GM12878 (cell line): ENCODE measurements at regions not wholly inside any gene's neighbourhood (a gene's known extent, or its start where the extent isn't known, plus 50 kb on each side); places are given as distances from the start of the nearest gene placed in this dataset.

Source experiments
- EGR1 ChIP-seq, 2 experiments: IDR thresholded peaks; 1 replicate in 1 of 2; 2 replicates in 1 of 2; pipeline ENCODE4 v1.6.1; 2011 to 2012; ENCODE audit warnings: low read depth in 2 of 2, low read length in 2 of 2, borderline replicate concordance in 1 of 2, mild to moderate bottlenecking in 1 of 2, moderate library complexity in 1 of 2
- MXI1 ChIP-seq: fragments of 150-350 bp; IDR thresholded peaks from 2 replicates; pipeline ENCODE4 v1.6.1; 2011; ENCODE audit warnings: low read depth, mild to moderate bottlenecking, inconsistent platforms, low read length, improper control_type of control experiment
- NBN ChIP-seq: fragments of 450-650 bp; IDR thresholded peaks from 2 replicates; pipeline ENCODE4 v1.6.1; 2016
- NFYB ChIP-seq: IDR thresholded peaks from 2 replicates; pipeline ENCODE4 v1.6.1; 2011; ENCODE audit warnings: low read depth, mild to moderate bottlenecking, low read length, improper control_type of control experiment, moderate library complexity; ENCODE audit not compliant: insufficient read depth
- PAX8 ChIP-seq: fragments of 450-650 bp; IDR thresholded peaks from 2 replicates; pipeline ENCODE4 v1.6.1; 2017; ENCODE audit warnings: mild to moderate bottlenecking, moderate library complexity
- POLR2A ChIP-seq: IDR thresholded peaks from 2 replicates; pipeline ENCODE4 v1.6.1; 2011; ENCODE audit warnings: low read depth, mild to moderate bottlenecking, low read length
- SREBF1 ChIP-seq: IDR thresholded peaks from 2 replicates; pipeline ENCODE4 v1.6.1; 2012; ENCODE audit warnings: mild to moderate bottlenecking, low read length
- YBX1 ChIP-seq: fragments of 450-650 bp; IDR thresholded peaks from 2 replicates; pipeline ENCODE4 v1.6.1; 2016; ENCODE audit warnings: antibody characterized with exemption
- ZNF274 ChIP-seq: IDR thresholded peaks from one replicate; pipeline ENCODE4 v1.8.0; 2011; ENCODE audit not compliant: insufficient read length, insufficient read depth
- TF ChIP-seq, protein P1 (sequence below), 3 experiments: IDR thresholded peaks in 2 of 3; conservative IDR thresholded peaks in 1 of 3; 2 replicates each; pipeline ENCODE4 v1.5.1; 2011; ENCODE audit warnings: low read depth in 3 of 3, low read length in 3 of 3, mild to moderate bottlenecking in 3 of 3, control low read depth in 2 of 3, moderate library complexity in 2 of 3, inconsistent platforms in 1 of 3, mixed read lengths in 1 of 3; ENCODE audit not compliant: control insufficient read depth in 2 of 3, insufficient read depth in 1 of 3; ENCODE audit errors: extremely low read depth in 1 of 3
- TF ChIP-seq, protein P2 (sequence below): IDR thresholded peaks from 2 replicates; pipeline ENCODE4 v1.6.1; 2012; ENCODE audit warnings: low read length, inconsistent platforms

DNA sequence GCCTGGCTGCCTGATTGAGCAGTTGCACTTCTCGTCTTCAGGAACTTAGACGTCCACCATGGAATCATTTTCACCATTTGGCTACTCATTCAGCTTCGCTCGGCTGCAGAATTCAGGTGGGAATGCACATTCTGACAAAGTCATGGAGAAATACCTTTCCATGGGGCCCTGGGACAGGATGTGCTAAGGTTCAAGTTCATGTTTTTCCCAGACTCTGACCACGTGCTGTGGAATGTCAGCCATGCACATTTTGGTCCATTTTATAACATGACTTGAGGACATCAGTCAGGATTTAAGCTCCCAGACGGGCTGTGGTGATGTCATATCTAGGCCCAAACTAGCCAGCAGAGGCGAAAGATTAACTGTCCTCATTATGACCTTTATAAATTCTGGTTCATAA, 205.3 kb downstream of the TBXT start:
- TF ChIP-seq YBX1 = no peak
- TF ChIP-seq NBN = no peak
- no peak for TF ChIP-seq PAX8
- no peak for TF ChIP-seq NFYB
- no peak for TF ChIP-seq POLR2A
- no peak for TF ChIP-seq ZNF274
- no peak for TF ChIP-seq EGR1 (IDR thresholded peaks at IDR 0.05; ENCODE audit: borderline replicate concordance in 1 of 2, low read depth in 2 of 2, low read length in 2 of 2)
- TF ChIP-seq, protein P1, sequence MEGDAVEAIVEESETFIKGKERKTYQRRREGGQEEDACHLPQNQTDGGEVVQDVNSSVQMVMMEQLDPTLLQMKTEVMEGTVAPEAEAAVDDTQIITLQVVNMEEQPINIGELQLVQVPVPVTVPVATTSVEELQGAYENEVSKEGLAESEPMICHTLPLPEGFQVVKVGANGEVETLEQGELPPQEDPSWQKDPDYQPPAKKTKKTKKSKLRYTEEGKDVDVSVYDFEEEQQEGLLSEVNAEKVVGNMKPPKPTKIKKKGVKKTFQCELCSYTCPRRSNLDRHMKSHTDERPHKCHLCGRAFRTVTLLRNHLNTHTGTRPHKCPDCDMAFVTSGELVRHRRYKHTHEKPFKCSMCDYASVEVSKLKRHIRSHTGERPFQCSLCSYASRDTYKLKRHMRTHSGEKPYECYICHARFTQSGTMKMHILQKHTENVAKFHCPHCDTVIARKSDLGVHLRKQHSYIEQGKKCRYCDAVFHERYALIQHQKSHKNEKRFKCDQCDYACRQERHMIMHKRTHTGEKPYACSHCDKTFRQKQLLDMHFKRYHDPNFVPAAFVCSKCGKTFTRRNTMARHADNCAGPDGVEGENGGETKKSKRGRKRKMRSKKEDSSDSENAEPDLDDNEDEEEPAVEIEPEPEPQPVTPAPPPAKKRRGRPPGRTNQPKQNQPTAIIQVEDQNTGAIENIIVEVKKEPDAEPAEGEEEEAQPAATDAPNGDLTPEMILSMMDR (IDR thresholded peaks at IDR 0.05 in 2 of 3, conservative IDR thresholded peaks at IDR 0.05 in 1 of 3; ENCODE audit: control insufficient read depth in 2 of 3, extremely low read depth in 1 of 3, insufficient read depth in 1 of 3, low read depth in 3 of 3, low read length in 3 of 3) = no peak
- no peak for TF ChIP-seq MXI1
- TF ChIP-seq, protein P2, sequence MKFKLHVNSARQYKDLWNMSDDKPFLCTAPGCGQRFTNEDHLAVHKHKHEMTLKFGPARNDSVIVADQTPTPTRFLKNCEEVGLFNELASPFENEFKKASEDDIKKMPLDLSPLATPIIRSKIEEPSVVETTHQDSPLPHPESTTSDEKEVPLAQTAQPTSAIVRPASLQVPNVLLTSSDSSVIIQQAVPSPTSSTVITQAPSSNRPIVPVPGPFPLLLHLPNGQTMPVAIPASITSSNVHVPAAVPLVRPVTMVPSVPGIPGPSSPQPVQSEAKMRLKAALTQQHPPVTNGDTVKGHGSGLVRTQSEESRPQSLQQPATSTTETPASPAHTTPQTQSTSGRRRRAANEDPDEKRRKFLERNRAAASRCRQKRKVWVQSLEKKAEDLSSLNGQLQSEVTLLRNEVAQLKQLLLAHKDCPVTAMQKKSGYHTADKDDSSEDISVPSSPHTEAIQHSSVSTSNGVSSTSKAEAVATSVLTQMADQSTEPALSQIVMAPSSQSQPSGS = no peak
- TF ChIP-seq SREBF1 = no peak
